Liver (tissue), 8 donors: ENCODE measurements at regions not wholly inside any gene's neighbourhood (a gene's known extent, or its start where the extent isn't known, plus 50 kb on each side); places are given as distances from the start of the nearest gene placed in this dataset.

Source experiments
- DNase-seq: peaks from one replicate; pipeline ENCODE4 v3.0.0-alpha.2; 2017; ENCODE audit warnings: low spot score
- H3K27ac ChIP-seq, 2 donors: one replicate each; pipeline ENCODE4 v1.7.0; 2013; ENCODE audit warnings: inconsistent platforms in 2 of 2, low read length in 2 of 2, control low read depth in 1 of 2, low read depth in 1 of 2, mild to moderate bottlenecking in 1 of 2
- H3K27me3 ChIP-seq, 4 donors: one replicate each; pipeline versions ENCODE4 v1.6.1 to v1.7.0; 2013; ENCODE audit warnings: low read length in 3 of 4, inconsistent platforms in 1 of 4, mild to moderate bottlenecking in 1 of 4, moderate library complexity in 1 of 4; ENCODE audit not compliant: control insufficient read depth in 4 of 4, insufficient read depth in 4 of 4
- H3K36me3 ChIP-seq, 4 donors: one replicate each; pipeline versions ENCODE4 v1.6.1 to v1.7.0; 2013; ENCODE audit warnings: low read length in 3 of 4, mild to moderate bottlenecking in 3 of 4, low read depth in 1 of 4, moderate library complexity in 1 of 4; ENCODE audit not compliant: control insufficient read depth in 4 of 4, insufficient read depth in 3 of 4
- H3K4me1 ChIP-seq, 4 donors: one replicate each; pipeline versions ENCODE4 v1.6.1 to v1.7.0; 2013; ENCODE audit warnings: low read length in 3 of 4, mild to moderate bottlenecking in 3 of 4, moderate library complexity in 1 of 4; ENCODE audit not compliant: control insufficient read depth in 4 of 4, insufficient read depth in 4 of 4
- H3K4me3 ChIP-seq, 3 donors: one replicate each; pipeline versions ENCODE4 v1.6.1 to v1.7.0; 2013; ENCODE audit warnings: low read length in 3 of 3, control low read depth in 1 of 3, low read depth in 1 of 3, mild to moderate bottlenecking in 1 of 3
- H3K9ac ChIP-seq, 2 donors: one replicate each; pipeline ENCODE4 v1.7.0; 2013; ENCODE audit warnings: low read length in 2 of 2, mild to moderate bottlenecking in 2 of 2, moderate library complexity in 2 of 2, control low read depth in 1 of 2, low read depth in 1 of 2
- H3K9me3 ChIP-seq, 4 donors: one replicate each; pipeline versions ENCODE4 v1.6.1 to v1.7.0; 2013; ENCODE audit warnings: low read length in 3 of 4; ENCODE audit not compliant: control insufficient read depth in 4 of 4
- CTCF ChIP-seq: fragments of 150-350 bp; IDR thresholded peaks from 2 replicates; pipeline ENCODE4 v1.5.1; 2017; ENCODE audit warnings: improper control_type of control experiment, low read depth, low read length; ENCODE audit not compliant: missing input control
- FOXA1 ChIP-seq: IDR thresholded peaks from 2 replicates; pipeline ENCODE4 v1.6.1; 2016; ENCODE audit warnings: antibody characterized with exemption
- FOXA2 ChIP-seq: IDR thresholded peaks from 2 replicates; pipeline ENCODE4 v1.6.1; 2016; ENCODE audit warnings: antibody characterized with exemption
- GABPA ChIP-seq, 2 donors: IDR thresholded peaks in 1 of 2; conservative IDR thresholded peaks in 1 of 2; 2 replicates each; pipeline ENCODE4 v1.6.1; 2016; ENCODE audit warnings: antibody characterized with exemption in 2 of 2, mild to moderate bottlenecking in 1 of 2, moderate library complexity in 1 of 2
- HNF4G ChIP-seq: IDR thresholded peaks from 2 replicates; pipeline ENCODE4 v1.6.1; 2016; ENCODE audit warnings: antibody characterized with exemption
- JUND ChIP-seq, 2 donors: IDR thresholded peaks; 2 replicates each; pipeline ENCODE4 v1.6.1; 2016; ENCODE audit warnings: antibody characterized with exemption in 2 of 2
- MAX ChIP-seq: IDR thresholded peaks from 2 replicates; pipeline ENCODE4 v1.6.1; 2016; ENCODE audit warnings: antibody characterized with exemption
- NR2F2 ChIP-seq: IDR thresholded peaks from 2 replicates; pipeline ENCODE4 v1.6.1; 2016; ENCODE audit warnings: antibody characterized with exemption
- RAD21 ChIP-seq, 2 donors: IDR thresholded peaks; 2 replicates each; pipeline ENCODE4 v1.6.1; 2016; ENCODE audit warnings: antibody characterized with exemption in 2 of 2, mild to moderate bottlenecking in 2 of 2
- TAF1 ChIP-seq: conservative IDR thresholded peaks from 2 replicates; pipeline ENCODE4 v1.6.1; 2016; ENCODE audit warnings: antibody characterized with exemption, mild to moderate bottlenecking
- WGBS: extraction: QIAGEN DNeasy Blood & Tissue Kit; methylation state at CpG from one replicate; pipeline ENCODE4 v1.1.7; 2013; 5-methylcytosine and 5-hydroxymethylcytosine counted together
- TF ChIP-seq, protein P1 (sequence below): IDR thresholded peaks from 2 replicates; pipeline ENCODE4 v1.6.1; 2016; ENCODE audit warnings: antibody characterized with exemption, mild to moderate bottlenecking
- TF ChIP-seq, protein P2 (sequence below): IDR thresholded peaks from 2 replicates; pipeline ENCODE4 v1.6.1; 2016; ENCODE audit warnings: antibody characterized with exemption
- donor health status: healthy.
- donor health status: healthy.
- donor health status: healthy.
- donor health status: healthy.
- donor health status: healthy.

DNA sequence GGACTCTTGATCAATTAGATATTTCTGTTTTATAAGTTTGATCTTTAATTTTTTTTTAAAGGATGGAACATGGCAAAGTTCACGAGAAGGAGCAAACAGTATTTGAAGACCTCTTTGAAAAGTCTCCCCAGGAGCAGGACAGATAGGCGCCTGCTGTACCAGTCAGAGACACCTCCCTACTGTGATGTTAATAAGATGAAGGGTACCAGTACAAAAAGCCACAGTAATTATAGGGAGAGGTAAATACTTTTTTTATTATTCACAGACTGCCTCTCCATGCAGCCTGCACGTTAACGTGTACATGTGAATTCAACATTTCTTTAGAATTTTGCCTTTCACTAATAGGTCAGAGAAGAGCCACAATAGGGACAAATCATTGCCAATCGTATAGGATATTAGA lies 146.5 kb upstream of the CDH6 start:
- Histone ChIP-seq H3K4me1 (peaks cover 1 to 8% (median 3%) of the 10 kb centered on the region in 4 donors), H3K9me3 (no peaks in the 10 kb centered on the region), H3K27ac (no peak overlapping the region), H3K9ac (no peak overlapping the region), H3K4me3 (no peak overlapping the region), H3K27me3 (no peaks in the 10 kb centered on the region), H3K36me3 (no peaks in the 10 kb centered on the region)
- DNase-seq: no peak
- WGBS: 76% methylated on average over 5 of the region's 5 CpGs
- TF ChIP-seq MAX (no peak), FOXA2 (no peak), HNF4G (no peak), JUND (IDR thresholded peaks at IDR 0.05) (no peak), NR2F2 (no peak), GABPA (IDR thresholded peaks at IDR 0.05 in 1 of 2, conservative IDR thresholded peaks at IDR 0.05 in 1 of 2) (no peak), RAD21 (IDR thresholded peaks at IDR 0.05) (no peak), FOXA1 (no peak)
- TF ChIP-seq, protein P1, sequence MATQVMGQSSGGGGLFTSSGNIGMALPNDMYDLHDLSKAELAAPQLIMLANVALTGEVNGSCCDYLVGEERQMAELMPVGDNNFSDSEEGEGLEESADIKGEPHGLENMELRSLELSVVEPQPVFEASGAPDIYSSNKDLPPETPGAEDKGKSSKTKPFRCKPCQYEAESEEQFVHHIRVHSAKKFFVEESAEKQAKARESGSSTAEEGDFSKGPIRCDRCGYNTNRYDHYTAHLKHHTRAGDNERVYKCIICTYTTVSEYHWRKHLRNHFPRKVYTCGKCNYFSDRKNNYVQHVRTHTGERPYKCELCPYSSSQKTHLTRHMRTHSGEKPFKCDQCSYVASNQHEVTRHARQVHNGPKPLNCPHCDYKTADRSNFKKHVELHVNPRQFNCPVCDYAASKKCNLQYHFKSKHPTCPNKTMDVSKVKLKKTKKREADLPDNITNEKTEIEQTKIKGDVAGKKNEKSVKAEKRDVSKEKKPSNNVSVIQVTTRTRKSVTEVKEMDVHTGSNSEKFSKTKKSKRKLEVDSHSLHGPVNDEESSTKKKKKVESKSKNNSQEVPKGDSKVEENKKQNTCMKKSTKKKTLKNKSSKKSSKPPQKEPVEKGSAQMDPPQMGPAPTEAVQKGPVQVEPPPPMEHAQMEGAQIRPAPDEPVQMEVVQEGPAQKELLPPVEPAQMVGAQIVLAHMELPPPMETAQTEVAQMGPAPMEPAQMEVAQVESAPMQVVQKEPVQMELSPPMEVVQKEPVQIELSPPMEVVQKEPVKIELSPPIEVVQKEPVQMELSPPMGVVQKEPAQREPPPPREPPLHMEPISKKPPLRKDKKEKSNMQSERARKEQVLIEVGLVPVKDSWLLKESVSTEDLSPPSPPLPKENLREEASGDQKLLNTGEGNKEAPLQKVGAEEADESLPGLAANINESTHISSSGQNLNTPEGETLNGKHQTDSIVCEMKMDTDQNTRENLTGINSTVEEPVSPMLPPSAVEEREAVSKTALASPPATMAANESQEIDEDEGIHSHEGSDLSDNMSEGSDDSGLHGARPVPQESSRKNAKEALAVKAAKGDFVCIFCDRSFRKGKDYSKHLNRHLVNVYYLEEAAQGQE: no peak
- TF ChIP-seq, protein P2, sequence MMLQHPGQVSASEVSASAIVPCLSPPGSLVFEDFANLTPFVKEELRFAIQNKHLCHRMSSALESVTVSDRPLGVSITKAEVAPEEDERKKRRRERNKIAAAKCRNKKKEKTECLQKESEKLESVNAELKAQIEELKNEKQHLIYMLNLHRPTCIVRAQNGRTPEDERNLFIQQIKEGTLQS: no peak

GRCh38 chr5:31036411-31036810 lies 157.1 kb upstream of the CDH6 start:
- H3K27me3 ChIP-seq: no peaks in the 10 kb centered on the region
- 78% methylated on average over 4 of the region's 4 CpGs for WGBS

More at GRCh38 chr5:31036411-31036810, 157.1 kb upstream of the CDH6 start:
- H3K9me3 ChIP-seq: no peaks in the 10 kb centered on the region
- H3K36me3 ChIP-seq: no peaks in the 10 kb centered on the region
- H3K4me1 ChIP-seq: no peaks in the 10 kb centered on the region
- H3K4me3 ChIP-seq: no peak overlapping the region
- H3K27ac ChIP-seq: no peak overlapping the region
- no peak for DNase-seq
- H3K9ac ChIP-seq: no peak overlapping the region
- TF ChIP-seq MAX (no peak), TAF1 (no peak), CTCF (no peak)
